ENCODE measurements at regions not wholly inside any gene's neighbourhood (a gene's known extent, or its start where the extent isn't known, plus 50 kb on each side); places are given as distances from the start of the nearest gene placed in this dataset.
"Not testable (repeated sequence)": the region's sequence is repeated elsewhere in the genome, so short reads cannot be mapped to it uniquely, and the experiment has no call there.

DNA sequence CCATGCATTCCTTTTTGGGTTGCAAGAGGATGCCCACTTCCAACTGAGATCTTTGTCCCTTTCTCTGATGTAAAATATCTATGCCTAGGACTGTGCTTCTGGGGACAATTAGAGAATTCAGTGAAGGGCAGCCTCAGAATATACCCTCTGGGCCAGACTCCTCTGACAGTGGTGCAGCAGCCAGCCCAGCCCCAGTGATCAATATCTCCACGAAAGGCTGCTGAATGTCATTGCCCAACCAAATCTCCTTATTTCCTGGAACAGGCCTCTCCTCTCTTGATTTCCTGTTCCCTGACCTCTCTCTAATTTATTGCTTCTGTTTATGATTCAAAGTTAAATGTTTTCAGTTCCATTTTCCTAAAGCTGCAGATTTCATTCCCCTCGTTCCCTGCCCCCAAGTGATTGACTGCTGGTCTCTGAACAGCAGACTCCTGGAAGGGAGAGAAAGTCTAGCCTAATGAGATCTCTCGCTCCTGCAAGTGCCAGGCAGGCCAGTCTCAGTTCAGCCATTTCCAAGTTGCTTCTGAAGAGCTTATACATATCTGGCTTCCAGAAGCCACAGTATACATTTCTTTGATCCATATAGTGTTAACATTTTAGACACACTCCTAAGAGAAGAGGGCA lies 104.4 kb upstream of the SALL1 start:
- Mint-ChIP-seq H3K9me3 (peaks cover 4% of the 10 kb centered on the region; the same call in 1 of the 2 replicates), H3K27ac (no peak overlapping the region), H3K4me1 (ENCODE audit: low read depth) (no peaks in the 10 kb centered on the region), H3K36me3 (ENCODE audit: low read depth) (no peaks in the 10 kb centered on the region), H3K4me3 (no peak overlapping the region), H3K27me3 (ENCODE audit: insufficient read depth) (peaks cover 2% of the 10 kb centered on the region)
- no peak for DNase-seq
- TF ChIP-seq, protein P1, sequence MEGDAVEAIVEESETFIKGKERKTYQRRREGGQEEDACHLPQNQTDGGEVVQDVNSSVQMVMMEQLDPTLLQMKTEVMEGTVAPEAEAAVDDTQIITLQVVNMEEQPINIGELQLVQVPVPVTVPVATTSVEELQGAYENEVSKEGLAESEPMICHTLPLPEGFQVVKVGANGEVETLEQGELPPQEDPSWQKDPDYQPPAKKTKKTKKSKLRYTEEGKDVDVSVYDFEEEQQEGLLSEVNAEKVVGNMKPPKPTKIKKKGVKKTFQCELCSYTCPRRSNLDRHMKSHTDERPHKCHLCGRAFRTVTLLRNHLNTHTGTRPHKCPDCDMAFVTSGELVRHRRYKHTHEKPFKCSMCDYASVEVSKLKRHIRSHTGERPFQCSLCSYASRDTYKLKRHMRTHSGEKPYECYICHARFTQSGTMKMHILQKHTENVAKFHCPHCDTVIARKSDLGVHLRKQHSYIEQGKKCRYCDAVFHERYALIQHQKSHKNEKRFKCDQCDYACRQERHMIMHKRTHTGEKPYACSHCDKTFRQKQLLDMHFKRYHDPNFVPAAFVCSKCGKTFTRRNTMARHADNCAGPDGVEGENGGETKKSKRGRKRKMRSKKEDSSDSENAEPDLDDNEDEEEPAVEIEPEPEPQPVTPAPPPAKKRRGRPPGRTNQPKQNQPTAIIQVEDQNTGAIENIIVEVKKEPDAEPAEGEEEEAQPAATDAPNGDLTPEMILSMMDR (IDR thresholded peaks at IDR 0.05), result no peak

DNA sequence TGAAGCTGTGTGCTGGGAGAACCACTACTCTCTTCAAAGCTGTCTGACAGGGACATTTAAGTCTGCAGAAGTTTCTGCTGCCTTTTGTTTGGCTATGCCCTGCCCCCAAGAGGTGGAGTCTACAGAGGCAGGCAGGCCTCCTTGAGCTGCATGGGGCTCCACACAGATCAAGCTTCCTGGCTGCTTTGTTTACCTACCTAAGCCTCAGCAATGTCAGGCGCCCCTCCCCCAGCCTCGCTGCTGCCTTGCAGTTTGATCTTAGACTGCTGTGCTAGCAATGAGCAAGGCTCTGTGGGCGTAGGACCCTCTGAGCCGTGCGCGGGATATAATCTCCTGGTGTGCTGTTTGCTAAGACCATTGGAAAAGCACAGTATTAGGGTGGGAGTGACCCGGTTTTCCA lies 103.3 kb upstream of the SALL1 start:
- not testable (repeated sequence) for H3K36me3 Mint-ChIP-seq (ENCODE audit: low read depth); H3K9me3 Mint-ChIP-seq

DNA sequence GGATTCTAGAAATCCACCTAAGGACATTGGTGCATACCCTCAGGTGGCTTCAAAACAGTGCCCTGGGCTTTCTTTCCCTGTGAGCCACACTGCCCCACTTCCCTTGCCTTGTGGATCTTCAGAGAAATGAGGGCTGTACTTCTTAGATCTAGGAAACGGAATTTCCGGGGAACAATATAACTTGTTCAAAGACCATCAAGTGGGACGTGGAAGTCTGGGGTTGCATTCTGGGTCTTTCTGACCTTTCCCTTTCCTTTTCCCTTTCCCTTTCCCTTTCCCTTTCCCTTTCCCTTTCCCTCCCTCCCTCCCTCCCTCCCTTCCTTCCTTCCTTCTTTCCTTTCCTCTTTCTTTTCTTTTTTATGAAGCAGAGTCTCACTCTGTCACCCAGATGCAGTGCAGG lies 97.1 kb upstream of the SALL1 start:
- H3K27me3 Mint-ChIP-seq (ENCODE audit: insufficient read depth), result peaks cover 1% of the 10 kb centered on the region; the same call in 1 of the 2 replicates
- H3K9me3 Mint-ChIP-seq, result no peaks in the 10 kb centered on the region

More for the DNA sequence above, 103.3 kb upstream of the SALL1 start:
- DNase-seq; H3K4me3 Mint-ChIP-seq; H3K4me1 Mint-ChIP-seq (ENCODE audit: low read depth); H3K27me3 Mint-ChIP-seq (ENCODE audit: insufficient read depth); H3K27ac Mint-ChIP-seq: not testable (repeated sequence)

DNA sequence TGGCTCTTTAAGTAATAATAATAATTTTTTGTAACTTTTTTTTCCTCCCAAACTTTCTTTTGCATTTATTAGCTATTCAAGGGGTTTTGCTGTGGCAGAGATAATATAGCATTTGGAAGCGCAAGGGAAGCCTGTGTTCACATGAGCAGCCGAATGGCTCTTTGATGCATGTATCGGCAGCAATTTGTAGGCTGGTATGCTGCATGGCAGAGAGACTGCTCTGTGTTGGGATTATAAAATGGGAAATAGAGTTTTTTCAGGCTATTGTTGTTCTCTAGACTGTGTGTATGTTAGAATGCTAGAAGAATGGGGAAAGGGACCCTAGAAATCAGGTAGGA lies 94.6 kb upstream of the SALL1 start:
- DNase-seq, result no peak
- no peak overlapping the region for H3K27ac Mint-ChIP-seq
- no peak overlapping the region for H3K4me3 Mint-ChIP-seq
- no peaks in the 10 kb centered on the region for H3K4me1 Mint-ChIP-seq (ENCODE audit: low read depth)
- H3K27me3 Mint-ChIP-seq (ENCODE audit: insufficient read depth), result peaks cover 1% of the 10 kb centered on the region; the same call in 1 of the 2 replicates
- TF ChIP-seq, protein P1 (IDR thresholded peaks at IDR 0.05), result no peak
- H3K9me3 Mint-ChIP-seq, result no peaks in the 10 kb centered on the region
- H3K36me3 Mint-ChIP-seq (ENCODE audit: low read depth), result no peaks in the 10 kb centered on the region

More for the DNA sequence above, 97.1 kb upstream of the SALL1 start:
- H3K27ac Mint-ChIP-seq, result no peak overlapping the region
- H3K4me3 Mint-ChIP-seq, result no peak overlapping the region
- H3K36me3 Mint-ChIP-seq (ENCODE audit: low read depth), result no peaks in the 10 kb centered on the region
- DNase-seq, result no peak
- H3K4me1 Mint-ChIP-seq (ENCODE audit: low read depth), result no peaks in the 10 kb centered on the region
- TF ChIP-seq, protein P1 (IDR thresholded peaks at IDR 0.05), result no peak

DNA sequence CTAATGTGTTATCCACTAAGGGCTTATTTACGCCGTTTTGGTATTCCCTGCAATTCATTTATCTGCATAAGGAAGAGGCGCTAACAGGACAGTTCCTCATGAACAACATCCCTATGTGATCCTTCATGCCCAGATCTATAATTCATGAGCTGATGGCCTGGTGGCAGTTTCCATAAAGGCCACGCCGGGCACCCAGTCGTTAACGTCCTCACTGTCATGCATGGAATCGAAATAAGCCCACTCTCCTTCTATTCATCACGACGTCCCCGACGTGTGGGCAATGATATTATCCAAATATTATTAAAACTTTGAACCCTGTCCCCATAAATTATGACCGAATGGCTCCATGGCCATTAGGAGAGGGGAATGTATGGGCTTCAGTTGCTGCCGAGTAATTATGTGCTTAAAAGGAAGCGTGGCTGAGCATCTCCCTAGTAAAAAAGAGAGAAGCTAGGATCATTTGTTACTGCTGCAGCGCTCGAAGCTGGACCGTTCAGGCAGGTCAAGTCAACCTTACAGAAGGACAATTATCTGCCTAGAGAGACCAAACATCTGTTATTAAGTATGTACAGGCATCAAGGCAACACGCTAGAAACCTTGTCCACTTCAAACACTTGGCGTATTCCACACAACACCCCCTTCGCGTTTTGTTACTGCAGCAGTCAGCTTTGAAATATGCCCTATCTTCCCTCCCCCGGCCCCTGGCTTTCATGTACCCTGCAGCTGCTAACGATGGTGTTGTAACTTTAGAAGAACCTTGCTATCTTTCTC lies 94.0 kb upstream of the SALL1 start:
- H3K27ac Mint-ChIP-seq, result no peak overlapping the region

More for the DNA sequence above, 94.0 kb upstream of the SALL1 start:
- TF ChIP-seq, protein P1 (IDR thresholded peaks at IDR 0.05), result no peak
- H3K36me3 Mint-ChIP-seq (ENCODE audit: low read depth), result no peaks in the 10 kb centered on the region
- no peaks in the 10 kb centered on the region for H3K4me1 Mint-ChIP-seq (ENCODE audit: low read depth)
- H3K27me3 Mint-ChIP-seq (ENCODE audit: insufficient read depth), result peaks cover 1% of the 10 kb centered on the region; the same call in 1 of the 2 replicates
- no peak for DNase-seq
- no peak overlapping the region for H3K4me3 Mint-ChIP-seq
- no peaks in the 10 kb centered on the region for H3K9me3 Mint-ChIP-seq

Measured in HFFc6 (cell line).